ENCODE measurements at regions not wholly inside any gene's neighbourhood (a gene's known extent, or its start where the extent isn't known, plus 50 kb on each side); places are given as distances from the start of the nearest gene placed in this dataset.

DNA sequence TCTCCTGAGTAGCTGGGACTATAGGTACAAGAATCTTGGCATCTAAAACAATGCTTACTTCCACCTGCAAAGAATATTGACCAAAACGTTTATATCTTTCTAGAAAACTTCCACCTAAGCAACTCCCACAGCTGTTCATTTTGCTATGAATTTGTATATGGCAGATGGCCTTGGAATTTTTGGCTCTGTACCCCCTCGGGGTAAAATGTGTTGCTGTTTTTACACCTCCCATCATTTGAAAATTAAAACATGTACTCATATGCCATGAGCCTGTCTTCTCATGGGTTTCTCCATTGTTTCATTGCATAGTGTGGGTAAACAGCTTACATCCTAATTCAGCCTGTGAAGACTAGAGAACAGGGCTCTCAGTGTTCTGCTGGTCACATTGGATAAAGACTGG lies 853.6 kb upstream of the SOX11 start:
- TF ChIP-seq, protein P1, sequence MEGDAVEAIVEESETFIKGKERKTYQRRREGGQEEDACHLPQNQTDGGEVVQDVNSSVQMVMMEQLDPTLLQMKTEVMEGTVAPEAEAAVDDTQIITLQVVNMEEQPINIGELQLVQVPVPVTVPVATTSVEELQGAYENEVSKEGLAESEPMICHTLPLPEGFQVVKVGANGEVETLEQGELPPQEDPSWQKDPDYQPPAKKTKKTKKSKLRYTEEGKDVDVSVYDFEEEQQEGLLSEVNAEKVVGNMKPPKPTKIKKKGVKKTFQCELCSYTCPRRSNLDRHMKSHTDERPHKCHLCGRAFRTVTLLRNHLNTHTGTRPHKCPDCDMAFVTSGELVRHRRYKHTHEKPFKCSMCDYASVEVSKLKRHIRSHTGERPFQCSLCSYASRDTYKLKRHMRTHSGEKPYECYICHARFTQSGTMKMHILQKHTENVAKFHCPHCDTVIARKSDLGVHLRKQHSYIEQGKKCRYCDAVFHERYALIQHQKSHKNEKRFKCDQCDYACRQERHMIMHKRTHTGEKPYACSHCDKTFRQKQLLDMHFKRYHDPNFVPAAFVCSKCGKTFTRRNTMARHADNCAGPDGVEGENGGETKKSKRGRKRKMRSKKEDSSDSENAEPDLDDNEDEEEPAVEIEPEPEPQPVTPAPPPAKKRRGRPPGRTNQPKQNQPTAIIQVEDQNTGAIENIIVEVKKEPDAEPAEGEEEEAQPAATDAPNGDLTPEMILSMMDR (conservative IDR thresholded peaks at IDR 0.05), result no peak
- no peak for TF ChIP-seq ZFX (IDR thresholded peaks at IDR 0.05)

Data from C4-2B (cell line).